Erythroblast (primary cell): ENCODE measurements at regions not wholly inside any gene's neighbourhood (a gene's known extent, or its start where the extent isn't known, plus 50 kb on each side); places are given as distances from the start of the nearest gene placed in this dataset.
"Not testable (repeated sequence)": the region's sequence is repeated elsewhere in the genome, so short reads cannot be mapped to it uniquely, and the experiment has no call there.

Experiments used
- DNase-seq, 2 experiments: peaks; one replicate each; lab custom pipeline; 2025; lab: John Stamatoyannopoulos, UW
- GATA1 ChIP-seq: IDR thresholded peaks from 2 replicates; pipeline ENCODE4 v1.6.1; 2011; ENCODE audit warnings: low read depth, mild to moderate bottlenecking, control low read depth, low read length, moderate library complexity
- POLR2A ChIP-seq: IDR thresholded peaks from 2 replicates; pipeline ENCODE4 v1.6.1; 2011; ENCODE audit warnings: mild to moderate bottlenecking, low read length

DNA sequence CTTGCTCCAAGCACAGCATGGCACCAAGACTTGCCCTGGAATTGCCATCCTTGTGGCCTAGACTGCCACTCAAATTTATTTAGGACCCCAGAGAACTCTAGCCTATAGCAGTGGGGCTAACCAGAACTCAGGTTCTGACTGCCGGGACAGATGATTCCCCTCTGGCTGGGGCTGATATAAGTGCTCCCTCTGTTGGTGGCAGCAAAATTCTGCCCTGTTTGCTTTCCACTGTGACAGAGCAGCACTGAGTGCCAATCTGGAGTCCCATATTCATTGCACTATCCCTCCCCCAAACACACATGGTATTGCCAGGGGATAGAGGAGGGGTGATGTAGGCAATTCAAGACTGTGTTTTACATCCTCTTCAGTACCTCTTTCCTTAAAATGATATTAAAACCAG, 1081.9 kb downstream of the FAT4 start:
- TF ChIP-seq POLR2A (no peak), GATA1 (no peak)
- DNase-seq, result no peak

DNA sequence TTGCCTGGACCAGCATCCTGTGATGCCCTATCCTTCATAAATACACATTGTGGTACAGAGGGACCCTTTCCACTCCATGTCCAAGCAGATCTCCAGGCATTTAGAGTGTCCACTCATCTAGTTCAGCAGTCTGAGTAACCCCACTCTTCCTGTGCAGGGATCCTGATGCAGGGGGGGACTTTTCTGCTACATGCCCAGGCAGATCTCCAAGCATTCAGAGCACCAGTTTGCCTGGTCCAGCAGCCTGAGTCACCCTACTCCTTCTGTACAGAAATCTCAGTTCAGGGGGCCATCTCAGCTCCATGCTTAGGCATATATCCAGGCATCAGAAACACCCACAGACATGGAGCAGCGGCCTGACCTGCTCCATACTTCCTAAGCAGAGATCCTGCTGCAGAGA, 1089.8 kb downstream of the FAT4 start:
- no peak for TF ChIP-seq GATA1
- no peak for TF ChIP-seq POLR2A
- no peak for DNase-seq

DNA sequence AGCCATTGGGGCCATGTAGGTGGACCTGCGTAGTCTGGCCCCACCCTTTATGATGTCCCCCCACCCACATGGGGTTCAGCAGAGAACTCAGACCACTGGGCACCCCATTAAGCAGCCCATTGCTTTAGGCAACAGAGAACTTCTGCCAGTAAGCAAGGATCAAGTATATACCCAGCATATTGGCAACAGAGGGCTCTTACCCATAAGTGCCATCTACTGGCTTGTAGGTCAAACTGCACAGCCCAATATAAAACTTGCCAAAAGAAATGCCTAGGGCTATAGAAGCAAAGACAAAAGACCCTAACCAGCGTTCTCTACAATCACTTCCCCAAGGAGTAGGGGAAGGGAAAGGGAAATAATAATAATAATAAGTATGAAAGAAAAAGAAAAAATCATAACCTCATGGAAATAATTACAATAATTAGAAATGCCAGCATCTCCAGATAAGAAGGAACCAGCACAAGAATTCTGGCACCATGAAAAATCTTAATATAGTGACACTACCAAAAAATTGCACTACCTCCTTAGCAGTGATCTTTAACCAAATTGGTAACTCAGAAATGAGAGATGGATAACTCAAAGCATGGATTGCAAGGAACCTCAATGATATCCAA, 1090.7 kb downstream of the FAT4 start:
- DNase-seq, result peak; percentile 3 to 9
- TF ChIP-seq GATA1 (no peak), POLR2A (no peak)

DNA sequence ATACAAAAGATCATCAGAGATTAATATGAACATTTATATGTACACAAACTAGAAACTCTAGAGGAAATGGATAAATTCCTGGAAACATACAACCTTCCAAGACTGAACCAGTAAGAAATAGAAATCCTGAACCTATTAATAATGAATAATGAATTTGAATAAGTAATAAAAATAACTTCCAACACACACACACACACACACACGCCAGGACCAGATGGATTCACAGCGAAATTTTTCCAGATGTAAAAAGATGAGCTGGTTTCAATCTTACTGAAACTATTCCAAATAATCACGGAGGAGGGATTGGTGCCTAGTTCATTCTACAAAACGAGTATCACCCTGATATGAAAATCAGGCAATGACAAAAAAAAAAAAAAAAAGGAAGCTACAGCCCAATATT, 1095.0 kb downstream of the FAT4 start:
- TF ChIP-seq POLR2A (no peak), GATA1 (no peak)
- DNase-seq, result no peak

DNA sequence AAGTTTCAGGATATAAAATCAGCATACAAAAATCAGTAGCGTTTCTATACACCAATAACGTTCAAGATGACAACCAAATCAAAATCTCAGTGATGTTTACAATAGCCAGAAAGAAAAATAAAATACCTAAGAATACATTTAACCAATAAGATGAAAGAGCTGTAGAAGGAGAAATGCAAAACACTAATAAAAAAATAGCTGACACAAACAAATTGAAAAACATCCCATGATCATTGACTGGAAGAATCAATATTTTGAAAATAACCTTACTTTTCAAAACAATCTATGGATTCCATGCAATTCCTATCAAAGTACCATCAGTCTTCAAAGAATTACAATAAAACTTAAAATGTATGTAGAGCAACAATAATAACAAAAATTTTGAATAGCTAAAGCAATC, 1096.3 kb downstream of the FAT4 start:
- DNase-seq, result no peak
- TF ChIP-seq POLR2A (no peak), GATA1 (no peak)

DNA sequence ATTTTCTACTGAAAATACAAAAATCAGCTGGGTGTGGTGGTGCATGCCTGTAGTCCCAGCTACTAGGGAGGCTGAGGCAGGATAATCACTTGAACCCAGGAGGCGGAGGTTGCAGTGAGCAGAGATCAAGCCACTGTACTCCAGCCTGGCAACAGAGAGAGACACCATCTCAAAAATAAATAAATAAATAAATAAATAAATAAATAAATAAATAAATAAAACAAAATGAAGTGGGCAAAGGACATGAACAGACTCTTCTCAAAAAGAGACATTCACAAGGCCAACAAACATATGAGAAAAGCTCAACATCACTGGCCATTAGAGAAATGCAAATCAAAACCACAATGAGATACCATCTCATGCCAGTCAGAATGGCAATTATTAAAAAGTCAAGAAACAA, 1097.6 kb downstream of the FAT4 start:
- DNase-seq, result not testable (repeated sequence)

DNA sequence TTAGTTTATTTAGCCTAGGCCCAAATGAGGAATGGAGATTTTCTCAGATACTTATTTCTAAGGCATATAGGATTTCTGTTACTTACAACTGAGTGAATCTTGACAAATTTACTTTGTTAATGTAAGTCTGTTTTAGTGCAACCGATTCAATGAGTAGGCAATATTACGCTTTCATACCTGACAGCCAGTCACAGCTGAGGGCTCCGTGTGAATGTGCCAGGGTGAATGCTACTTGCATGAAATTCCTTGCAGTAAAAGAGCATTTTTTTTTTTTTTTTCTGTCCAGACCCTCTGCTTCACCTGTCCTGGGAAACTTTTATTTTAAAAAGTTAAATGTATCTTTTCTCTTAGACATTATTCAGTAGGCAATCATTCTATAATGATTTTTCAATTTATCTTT, 1100.0 kb downstream of the FAT4 start:
- TF ChIP-seq GATA1, result no peak
- no peak for TF ChIP-seq POLR2A
- DNase-seq, result no peak

DNA sequence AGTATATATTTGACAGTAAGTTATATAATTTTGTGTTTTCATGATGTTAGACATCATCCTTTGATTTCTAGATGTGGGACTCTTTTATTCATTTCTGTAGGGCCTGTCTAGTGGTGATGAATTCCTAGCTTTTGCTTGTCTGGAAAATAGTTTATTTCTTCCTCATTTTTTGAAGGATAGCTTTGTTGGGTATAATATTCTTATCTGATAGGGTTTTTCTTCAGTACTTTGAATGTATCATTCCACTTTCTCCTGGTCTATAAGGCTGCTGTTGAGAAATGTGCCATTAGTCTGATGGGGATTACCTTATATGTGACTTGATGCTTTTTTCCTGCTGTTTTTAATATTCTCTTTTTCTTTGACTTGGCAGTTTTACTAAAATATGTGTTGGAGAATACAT, 1104.5 kb downstream of the FAT4 start:
- TF ChIP-seq POLR2A, result no peak
- TF ChIP-seq GATA1, result no peak
- no peak for DNase-seq

DNA sequence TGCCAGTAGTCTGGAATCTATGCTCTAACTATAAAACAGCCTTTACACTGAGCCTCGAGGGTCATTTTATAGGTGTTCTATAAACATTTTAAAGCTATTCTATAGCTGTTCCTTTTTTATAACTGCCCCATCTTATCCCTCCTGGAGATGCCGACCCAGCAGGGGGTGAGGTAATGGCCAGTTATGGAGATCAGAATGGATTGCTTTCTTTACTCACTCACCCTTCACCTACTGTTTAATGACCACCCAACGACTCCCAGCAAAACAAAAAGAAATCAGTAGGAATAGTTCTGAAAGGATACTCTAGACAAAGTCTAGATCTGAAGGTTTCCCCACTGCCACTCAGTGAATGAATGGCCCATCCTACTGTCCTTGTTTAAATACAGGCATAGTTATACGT, 1113.1 kb downstream of the FAT4 start:
- TF ChIP-seq POLR2A (no peak), GATA1 (no peak)
- no peak for DNase-seq

DNA sequence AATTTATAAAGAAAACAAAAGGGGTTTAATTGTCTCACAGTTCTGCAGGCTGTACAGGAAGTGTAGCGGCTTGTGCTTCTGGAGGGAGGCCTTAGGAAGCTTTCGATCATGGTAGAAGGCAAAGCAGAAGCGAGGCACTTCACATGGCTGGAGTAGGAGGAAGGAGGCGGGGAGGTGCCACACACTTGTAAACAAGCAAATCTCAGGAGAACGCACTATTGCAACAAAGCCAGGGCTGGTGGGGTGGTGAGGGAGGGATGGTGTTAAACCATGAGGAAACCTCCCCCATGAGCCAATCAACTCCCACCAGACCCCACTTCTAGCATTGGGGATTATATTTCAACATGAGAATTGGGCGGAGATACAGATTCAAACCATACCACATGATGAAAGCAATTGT, 1116.3 kb downstream of the FAT4 start:
- DNase-seq, result no peak
- TF ChIP-seq GATA1 (no peak), POLR2A (no peak)

DNA sequence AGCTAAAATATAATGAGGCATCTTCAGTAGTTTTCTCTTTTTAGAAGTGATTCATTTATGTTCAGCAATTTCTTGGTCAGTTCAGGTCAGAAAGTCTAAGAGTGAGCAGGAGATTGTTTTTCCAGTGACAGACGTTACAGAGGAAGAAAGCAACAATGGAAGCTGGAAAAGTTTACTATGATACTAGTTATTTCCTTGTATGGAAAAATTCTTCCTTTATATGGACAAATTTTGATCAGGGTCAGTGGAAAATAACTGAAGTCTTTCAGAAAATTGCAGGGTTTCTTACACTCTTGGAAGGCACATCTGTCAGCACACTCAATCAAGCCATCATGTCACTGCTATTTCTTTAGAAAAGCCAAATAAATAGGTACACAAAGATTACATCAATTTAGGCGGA, 1120.7 kb downstream of the FAT4 start:
- no peak for DNase-seq
- TF ChIP-seq GATA1, result no peak
- TF ChIP-seq POLR2A, result no peak

DNA sequence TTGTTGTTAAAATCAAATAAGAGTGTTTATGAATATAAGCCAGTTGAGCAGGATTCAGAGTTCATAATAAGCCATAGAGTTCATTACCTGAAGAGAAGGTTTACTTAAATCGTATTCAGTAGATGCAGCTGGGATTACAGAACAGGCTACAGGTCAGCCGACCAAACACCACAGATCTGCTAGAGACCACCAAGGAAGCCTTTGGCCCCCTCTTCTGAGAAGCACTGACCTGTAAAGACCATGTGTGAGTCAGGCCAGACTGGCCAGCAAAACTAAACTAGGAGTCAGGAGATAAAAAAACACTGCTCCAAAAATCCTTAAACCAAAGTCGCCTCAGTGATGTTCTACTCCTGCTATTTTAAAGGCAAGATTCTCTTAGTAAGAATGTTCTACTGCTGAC, 1125.5 kb downstream of the FAT4 start:
- DNase-seq, result no peak
- TF ChIP-seq GATA1, result no peak
- no peak for TF ChIP-seq POLR2A

DNA sequence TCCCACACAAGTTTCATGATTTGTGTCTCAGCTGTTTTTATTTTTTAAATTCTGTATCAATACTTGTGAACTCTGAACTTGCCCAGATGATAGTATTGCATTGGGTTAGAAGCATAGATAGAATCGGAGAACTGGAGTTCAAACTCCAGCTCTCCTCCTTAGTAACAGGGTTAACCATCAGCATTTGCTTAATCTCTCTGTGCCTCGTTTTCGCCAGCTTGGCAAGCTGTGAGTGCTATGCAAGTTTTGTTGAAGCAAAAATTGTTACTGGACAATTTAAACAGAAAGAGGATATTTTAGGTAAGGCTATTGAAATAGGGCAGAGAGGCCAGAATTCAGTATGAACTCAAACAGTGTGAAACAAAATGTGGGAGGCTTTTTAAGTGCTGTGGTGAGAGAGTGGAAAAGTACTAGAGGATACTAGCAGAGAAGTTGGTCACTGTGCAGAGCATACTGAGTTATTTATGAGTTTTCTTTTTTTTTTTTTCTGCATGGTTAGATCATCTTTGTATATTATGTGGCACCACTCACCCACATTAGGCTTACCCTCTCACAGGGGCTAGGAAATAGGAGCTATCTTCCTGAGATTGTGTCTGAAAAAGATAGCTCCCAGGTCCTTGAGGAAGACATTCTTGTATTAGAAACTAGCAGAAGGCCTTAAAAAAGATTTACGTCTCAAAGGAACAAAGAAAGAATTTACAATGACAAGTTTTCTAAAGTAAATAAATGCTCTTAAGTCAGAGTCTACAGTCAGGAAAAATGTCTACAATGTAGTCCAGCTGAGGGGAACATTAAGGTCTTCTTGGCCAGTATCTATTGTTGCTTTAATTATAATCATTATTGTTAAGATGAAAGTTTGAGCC, 1126.6 kb downstream of the FAT4 start:
- no peak for DNase-seq
- TF ChIP-seq GATA1, result no peak
- no peak for TF ChIP-seq POLR2A

DNA sequence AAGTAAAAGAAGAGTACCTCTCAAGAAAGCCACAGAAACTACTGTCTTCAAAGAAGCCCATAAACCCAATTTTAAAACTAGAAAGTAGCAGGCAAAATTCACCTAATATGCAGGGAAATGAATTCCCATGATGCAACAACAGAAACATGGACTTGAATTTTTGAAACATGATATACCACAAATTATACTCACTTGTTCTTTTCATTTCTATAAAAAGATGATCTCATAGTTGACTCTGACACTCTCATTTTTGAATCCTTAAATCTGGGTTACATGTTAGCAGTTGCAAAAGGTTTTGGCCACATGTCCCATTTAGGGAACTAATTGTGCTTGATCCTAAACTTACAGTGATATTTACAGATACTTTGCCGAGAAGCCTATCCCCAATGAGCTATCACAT, 1130.8 kb downstream of the FAT4 start:
- TF ChIP-seq POLR2A (no peak), GATA1 (no peak)
- DNase-seq, result no peak

DNA sequence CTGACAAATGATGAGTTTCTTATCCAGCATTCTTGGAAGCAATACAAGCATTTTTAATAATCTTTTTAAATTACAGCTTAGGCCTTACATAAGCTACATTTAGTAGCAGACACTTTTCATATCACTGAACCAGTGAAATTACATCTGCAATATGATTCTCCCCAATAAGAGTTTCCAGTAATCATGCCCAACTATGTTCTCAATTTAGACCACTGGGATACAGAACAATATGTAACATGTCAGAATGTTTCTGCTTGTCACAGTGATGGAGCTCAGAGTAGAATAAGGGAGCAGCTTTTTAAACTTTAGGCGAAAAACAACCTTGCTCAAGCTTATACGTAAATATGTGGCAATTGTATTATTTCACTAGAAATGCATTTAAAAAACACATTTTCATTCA, 1132.2 kb downstream of the FAT4 start:
- DNase-seq, result no peak
- TF ChIP-seq GATA1 (no peak), POLR2A (no peak)
